PC-9 (cell line): ENCODE measurements at regions not wholly inside any gene's neighbourhood (a gene's known extent, or its start where the extent isn't known, plus 50 kb on each side); places are given as distances from the start of the nearest gene placed in this dataset.

Experiments used
- BruUV-seq: library from RNA; stranded (reverse); fragments of 400-500 nt; replicated peaks from 2 replicates; lab custom pipeline; 2021; lab: Mats Ljungman, UMichigan
- CTCF ChIA-PET: fragments of 300-600 bp; sonication (Branson Sonifier 250); formaldehyde crosslinking; loops from one replicate; lab custom pipeline; 2022; ENCODE audit warnings: antibody characterized with exemption; lab: Charles Lee
- POLR2A ChIA-PET: fragments of 300-600 bp; sonication (Branson Sonifier 250); formaldehyde crosslinking; loops from one replicate; lab custom pipeline; 2022; ENCODE audit warnings: antibody characterized with exemption; ENCODE audit not compliant: unreplicated experiment; lab: Charles Lee
- DNase-seq, 2 experiments: peaks; one replicate each; pipeline versions ENCODE4 v3.0.0 to v3.0.0-alpha.2; 2015 to 2022; ENCODE audit warnings: mixed read lengths in 1 of 2
- H2AFZ ChIP-seq: fragments of 200-600 bp; sonication (generic); 2 replicates; pipeline ENCODE4 v1.8.1; 2017; ENCODE audit warnings: antibody characterized with exemption
- H3F3A ChIP-seq: fragments of 200-600 bp; sonication (generic); 2 replicates; pipeline ENCODE4 v1.8.1; 2017; ENCODE audit warnings: antibody characterized with exemption, mild to moderate bottlenecking, low read depth; ENCODE audit not compliant: insufficient read depth
- H3K27ac ChIP-seq: fragments of 200-600 bp; sonication (generic); 2 replicates; pipeline ENCODE4 v1.6.1; 2016; ENCODE audit warnings: mixed run types
- H3K27me3 ChIP-seq: fragments of 200-600 bp; sonication (generic); 2 replicates; pipeline ENCODE4 v1.6.1; 2016; ENCODE audit warnings: low read depth, mixed run types; ENCODE audit not compliant: insufficient read depth
- H3K36me3 ChIP-seq: fragments of 200-600 bp; sonication (generic); 2 replicates; pipeline ENCODE4 v1.6.1; 2016; ENCODE audit warnings: low read depth, mixed run types
- H3K4me1 ChIP-seq: fragments of 200-600 bp; sonication (generic); replicated peaks from 2 replicates; pipeline ENCODE4 v1.6.1; 2016; ENCODE audit warnings: mixed run types; ENCODE audit not compliant: insufficient read depth
- H3K4me2 ChIP-seq: fragments of 200-600 bp; sonication (generic); 2 replicates; pipeline ENCODE4 v1.6.1; 2017; ENCODE audit warnings: mixed run types
- H3K4me3 ChIP-seq: fragments of 200-600 bp; sonication (generic); 2 replicates; pipeline ENCODE4 v1.6.1; 2016; ENCODE audit warnings: mixed run types
- H3K79me2 ChIP-seq: fragments of 200-600 bp; sonication (generic); 2 replicates; pipeline ENCODE4 v1.6.1; 2017; ENCODE audit warnings: low read depth, mixed run types
- H3K9me2 ChIP-seq: fragments of 200-600 bp; sonication (generic); 2 replicates; pipeline ENCODE4 v1.8.1; 2017; ENCODE audit warnings: mild to moderate bottlenecking; ENCODE audit not compliant: insufficient read depth
- H3K9me3 ChIP-seq: fragments of 200-600 bp; sonication (generic); 2 replicates; pipeline ENCODE4 v1.8.1; 2016; ENCODE audit warnings: low read depth; ENCODE audit not compliant: insufficient read depth
- H4K20me1 ChIP-seq: fragments of 200-600 bp; sonication (generic); 2 replicates; pipeline ENCODE4 v1.8.1; 2017; ENCODE audit not compliant: insufficient read depth
- EZH2 ChIP-seq: fragments of 200-600 bp; sonication (generic); IDR thresholded peaks from 2 replicates; pipeline ENCODE4 v1.8.0; 2017; ENCODE audit warnings: antibody characterized with exemption, low read depth
- intact Hi-C: fragments of 100-400 bp; cut with micrococcal nuclease; formaldehyde crosslinking; loops from one replicate; pipeline ENCODE4 v1.10.0; 2022; ENCODE audit not compliant: unreplicated experiment
- TF ChIP-seq, protein P1 (sequence below): fragments of 200-600 bp; sonication (generic); conservative IDR thresholded peaks from 2 replicates; pipeline ENCODE4 v1.6.1; 2017; ENCODE audit warnings: mixed run types, antibody characterized with exemption, mild to moderate bottlenecking, moderate library complexity

DNA sequence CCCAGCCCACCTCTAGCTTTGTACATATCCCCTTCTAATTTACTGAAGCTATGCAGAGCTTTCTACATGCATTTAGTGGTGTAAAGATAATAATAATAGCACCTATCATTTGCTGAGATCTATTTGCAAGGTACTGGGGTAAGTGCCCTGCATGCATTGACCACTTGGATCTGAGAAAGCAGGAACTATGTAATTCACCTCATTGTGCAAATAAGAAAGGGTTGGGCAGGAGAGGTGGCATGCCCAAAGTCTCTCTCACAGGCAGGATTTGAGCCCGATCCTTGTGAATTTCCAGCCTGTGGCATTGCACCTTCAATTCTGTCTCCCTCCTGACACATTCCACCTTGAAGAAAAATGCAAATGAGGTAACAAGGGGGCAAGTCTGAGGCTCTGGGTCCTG is 352.3 kb upstream of the EEF2KMT start:
- no peaks in the 10 kb centered on the region for H3K4me1 ChIP-seq
- H2AFZ ChIP-seq: no peak overlapping the region
- no peak overlapping the region for H3K4me3 ChIP-seq
- H3K4me2 ChIP-seq: no peak overlapping the region
- ChIA-PET POLR2A (no interaction called here), CTCF (no interaction called here)
- no peaks in the 10 kb centered on the region; the same call in 1 of the 2 replicates for H4K20me1 ChIP-seq
- intact Hi-C loops: no loop called here
- TF ChIP-seq, protein P1, sequence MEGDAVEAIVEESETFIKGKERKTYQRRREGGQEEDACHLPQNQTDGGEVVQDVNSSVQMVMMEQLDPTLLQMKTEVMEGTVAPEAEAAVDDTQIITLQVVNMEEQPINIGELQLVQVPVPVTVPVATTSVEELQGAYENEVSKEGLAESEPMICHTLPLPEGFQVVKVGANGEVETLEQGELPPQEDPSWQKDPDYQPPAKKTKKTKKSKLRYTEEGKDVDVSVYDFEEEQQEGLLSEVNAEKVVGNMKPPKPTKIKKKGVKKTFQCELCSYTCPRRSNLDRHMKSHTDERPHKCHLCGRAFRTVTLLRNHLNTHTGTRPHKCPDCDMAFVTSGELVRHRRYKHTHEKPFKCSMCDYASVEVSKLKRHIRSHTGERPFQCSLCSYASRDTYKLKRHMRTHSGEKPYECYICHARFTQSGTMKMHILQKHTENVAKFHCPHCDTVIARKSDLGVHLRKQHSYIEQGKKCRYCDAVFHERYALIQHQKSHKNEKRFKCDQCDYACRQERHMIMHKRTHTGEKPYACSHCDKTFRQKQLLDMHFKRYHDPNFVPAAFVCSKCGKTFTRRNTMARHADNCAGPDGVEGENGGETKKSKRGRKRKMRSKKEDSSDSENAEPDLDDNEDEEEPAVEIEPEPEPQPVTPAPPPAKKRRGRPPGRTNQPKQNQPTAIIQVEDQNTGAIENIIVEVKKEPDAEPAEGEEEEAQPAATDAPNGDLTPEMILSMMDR: no peak
- no peak for TF ChIP-seq EZH2
- no peaks in the 10 kb centered on the region for H3K36me3 ChIP-seq
- H3K27ac ChIP-seq: no peak overlapping the region
- H3K9me2 ChIP-seq: no peaks in the 10 kb centered on the region
- H3F3A ChIP-seq: no peaks in the 10 kb centered on the region
- no peaks in the 10 kb centered on the region for H3K79me2 ChIP-seq
- H3K9me3 ChIP-seq: no peaks in the 10 kb centered on the region
- no TSS peak for BruUV-seq
- peaks cover 26% of the 10 kb centered on the region for H3K27me3 ChIP-seq
- no peak for DNase-seq

DNA sequence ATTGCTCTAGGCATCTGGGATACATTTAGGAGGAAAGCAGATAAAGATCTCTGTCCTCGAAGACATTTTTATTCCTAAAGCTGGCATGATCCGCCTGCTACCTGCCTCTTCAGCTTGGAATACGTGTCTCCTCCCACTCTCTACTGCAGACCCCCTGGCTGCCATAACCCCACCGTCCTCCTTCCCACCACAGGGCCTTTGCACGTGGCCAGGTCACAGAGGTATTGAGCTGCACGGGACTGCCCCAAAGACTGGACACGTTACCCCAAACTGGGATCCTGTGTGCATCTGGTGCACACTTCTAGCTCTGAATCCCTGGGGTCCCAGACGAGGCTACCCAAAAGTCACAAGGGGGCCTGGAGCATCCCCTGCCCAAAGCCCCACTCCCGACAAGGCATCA is 351.2 kb upstream of the EEF2KMT start:
- Histone ChIP-seq H3K9me3 (no peaks in the 10 kb centered on the region), H3K4me2 (no peak overlapping the region), H4K20me1 (no peaks in the 10 kb centered on the region; the same call in 1 of the 2 replicates), H2AFZ (no peak overlapping the region), H3K27ac (no peak overlapping the region), H3K4me3 (no peak overlapping the region), H3K4me1 (no peaks in the 10 kb centered on the region), H3K79me2 (no peaks in the 10 kb centered on the region), H3K27me3 (peaks cover 32% of the 10 kb centered on the region), H3F3A (no peaks in the 10 kb centered on the region), H3K9me2 (no peaks in the 10 kb centered on the region), H3K36me3 (no peaks in the 10 kb centered on the region)
- CTCF ChIA-PET: no interaction called here
- no peak for DNase-seq
- POLR2A ChIA-PET: no interaction called here
- no TSS peak for BruUV-seq
- no peak for TF ChIP-seq EZH2
- TF ChIP-seq, protein P1: no peak
- intact Hi-C loops: no loop called here

- H3K27me3 ChIP-seq: peaks cover 32% of the 10 kb centered on the region
- no peaks in the 10 kb centered on the region for H3K9me2 ChIP-seq
- no peak overlapping the region for H3K4me2 ChIP-seq
- BruUV-seq: no TSS peak
- no peak for DNase-seq
- no peaks in the 10 kb centered on the region for H3K79me2 ChIP-seq
- ChIA-PET POLR2A (no interaction called here), CTCF (no interaction called here)
- H3K9me3 ChIP-seq: no peaks in the 10 kb centered on the region
- TF ChIP-seq, protein P1: no peak
- TF ChIP-seq EZH2: no peak
- H3K27ac ChIP-seq: no peak overlapping the region
- no peaks in the 10 kb centered on the region for H3K36me3 ChIP-seq
- no peaks in the 10 kb centered on the region; the same call in 1 of the 2 replicates for H4K20me1 ChIP-seq
- H3K4me3 ChIP-seq: no peak overlapping the region
- H2AFZ ChIP-seq: no peak overlapping the region
- intact Hi-C loops: no loop called here
- no peaks in the 10 kb centered on the region for H3K4me1 ChIP-seq
- H3F3A ChIP-seq: no peaks in the 10 kb centered on the region
Observed at GRCh38 chr16:5447734-5448133, 350.1 kb upstream of the EEF2KMT start.
